NCI-H2107 (cell line): ENCODE measurements at regions not wholly inside any gene's neighbourhood (a gene's known extent, or its start where the extent isn't known, plus 50 kb on each side); places are given as distances from the start of the nearest gene placed in this dataset.

Experiments used
- DNase-seq: peaks from one replicate; lab custom pipeline; 2025; lab: John Stamatoyannopoulos, UW

DNA sequence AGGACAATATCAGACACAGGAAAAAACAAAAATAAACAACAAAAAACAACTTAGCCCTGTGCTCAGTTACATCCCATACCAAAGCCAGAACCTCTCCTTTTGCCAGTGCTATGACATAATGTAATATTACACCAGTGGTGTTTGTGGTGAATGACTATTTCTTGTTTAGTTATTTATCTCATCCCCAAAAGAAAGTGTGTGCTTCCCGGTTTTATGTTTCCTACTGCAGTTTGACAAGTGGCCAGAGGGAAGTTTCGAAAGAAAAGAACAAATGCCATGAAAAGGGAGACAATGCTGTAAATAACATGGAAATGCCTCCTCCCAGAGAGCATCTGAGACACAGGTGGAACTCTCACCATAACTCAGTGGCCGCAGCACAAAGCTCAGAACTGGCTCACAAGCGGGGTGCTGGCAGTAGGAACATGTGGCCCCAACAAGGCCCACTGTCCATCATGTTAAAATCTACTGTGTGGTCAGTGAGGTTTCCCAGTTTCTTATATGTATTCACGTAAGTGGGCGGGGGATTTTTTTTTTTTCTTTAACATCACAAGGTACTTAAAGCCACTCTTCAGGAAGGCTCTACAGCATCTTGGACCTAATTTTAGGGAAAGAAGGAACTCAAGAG lies 158.2 kb downstream of the BARHL2 start:
- DNase-seq = no peak

DNA sequence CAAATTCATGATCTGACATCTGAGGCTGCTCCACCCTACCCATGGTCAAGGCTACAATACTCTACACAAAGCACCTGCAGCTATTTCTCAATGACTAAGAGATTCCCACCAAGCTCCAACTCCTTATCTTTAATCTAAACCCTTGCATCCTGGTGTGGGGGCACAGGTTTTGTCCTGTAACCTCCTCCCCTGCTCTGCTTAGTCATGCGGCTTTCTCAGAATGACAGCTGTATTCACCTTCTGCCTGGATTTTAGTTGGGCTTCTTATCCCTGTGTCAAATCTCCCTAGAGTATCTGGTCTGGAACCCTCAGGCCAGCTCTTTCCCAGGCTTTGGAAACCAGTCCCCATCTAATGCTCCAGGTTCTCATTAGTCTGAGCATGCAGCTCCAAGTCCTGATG lies 159.0 kb downstream of the BARHL2 start:
- no peak for DNase-seq

DNA sequence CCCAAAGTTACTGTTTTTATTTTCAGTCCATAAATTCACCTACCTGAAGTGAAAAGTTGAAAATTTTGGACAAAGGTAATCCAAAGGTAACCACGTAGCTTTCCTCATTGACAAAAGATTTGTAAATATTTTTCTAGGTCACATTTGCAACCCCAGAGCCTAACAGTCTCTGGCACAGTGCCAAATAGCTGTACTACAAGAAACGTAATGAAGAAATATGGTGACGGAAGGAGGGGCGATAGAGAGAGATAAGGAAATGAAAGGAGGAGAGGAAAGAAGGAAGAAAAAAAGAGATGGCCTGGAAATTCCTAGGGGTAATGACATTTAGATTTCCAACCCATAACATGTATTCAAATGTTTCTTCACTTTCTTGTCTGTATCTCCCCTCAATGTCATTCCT lies 159.4 kb downstream of the BARHL2 start:
- no peak for DNase-seq

DNA sequence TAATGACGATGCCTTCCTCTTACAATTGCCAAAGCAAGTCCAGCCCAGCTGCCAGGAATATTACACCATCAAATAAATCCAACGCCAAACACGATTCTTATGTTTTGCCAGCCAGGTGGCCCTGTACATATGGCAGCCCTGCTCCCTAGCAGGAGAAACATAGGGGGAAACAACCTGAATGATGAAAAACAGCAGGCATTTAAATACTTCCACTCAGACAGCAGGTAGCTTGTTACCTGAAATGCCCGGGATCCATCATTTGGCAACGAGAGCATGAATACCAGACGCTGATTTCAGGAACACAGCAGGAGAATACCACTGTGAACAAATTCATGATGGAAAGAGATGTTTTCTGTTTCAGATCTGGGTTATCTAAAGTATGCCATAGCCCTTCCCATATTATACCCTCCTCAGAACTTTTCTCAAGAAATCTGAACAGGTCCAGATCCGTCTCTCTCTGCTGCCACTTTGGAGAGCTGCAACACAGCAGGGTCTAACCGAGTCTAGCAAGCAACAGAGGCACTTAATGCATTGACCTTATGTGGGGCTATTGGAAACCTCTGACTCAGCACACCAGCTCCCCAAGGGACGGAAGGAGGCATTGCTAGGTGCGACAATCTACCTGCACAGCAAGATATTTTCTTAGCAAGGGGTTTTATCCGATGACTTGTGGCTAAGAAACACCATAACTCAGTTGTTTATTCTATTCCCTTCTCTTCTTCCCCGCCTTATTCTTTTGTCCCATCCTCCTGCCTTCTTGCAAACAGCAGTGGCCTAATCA lies 166.3 kb downstream of the BARHL2 start:
- DNase-seq = no peak

DNA sequence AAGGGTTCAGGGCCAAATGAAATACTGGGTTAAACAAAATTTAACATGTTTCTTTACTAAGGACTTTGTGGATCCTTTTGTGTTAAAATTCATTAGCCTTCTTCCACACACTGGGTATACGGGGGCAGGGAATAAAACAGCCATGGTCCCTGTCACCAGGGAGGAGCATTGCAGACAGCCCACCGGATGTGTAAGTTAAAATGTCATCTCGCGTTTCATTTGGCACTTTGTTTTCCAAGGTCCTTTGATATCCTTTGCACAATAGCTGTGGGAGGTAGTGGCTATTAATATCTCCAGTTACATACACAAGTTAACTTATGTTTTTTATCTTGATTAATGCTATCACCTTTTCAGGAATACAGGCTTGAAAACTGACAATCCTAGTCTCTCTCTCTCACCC lies 172.7 kb downstream of the BARHL2 start:
- no peak for DNase-seq

DNA sequence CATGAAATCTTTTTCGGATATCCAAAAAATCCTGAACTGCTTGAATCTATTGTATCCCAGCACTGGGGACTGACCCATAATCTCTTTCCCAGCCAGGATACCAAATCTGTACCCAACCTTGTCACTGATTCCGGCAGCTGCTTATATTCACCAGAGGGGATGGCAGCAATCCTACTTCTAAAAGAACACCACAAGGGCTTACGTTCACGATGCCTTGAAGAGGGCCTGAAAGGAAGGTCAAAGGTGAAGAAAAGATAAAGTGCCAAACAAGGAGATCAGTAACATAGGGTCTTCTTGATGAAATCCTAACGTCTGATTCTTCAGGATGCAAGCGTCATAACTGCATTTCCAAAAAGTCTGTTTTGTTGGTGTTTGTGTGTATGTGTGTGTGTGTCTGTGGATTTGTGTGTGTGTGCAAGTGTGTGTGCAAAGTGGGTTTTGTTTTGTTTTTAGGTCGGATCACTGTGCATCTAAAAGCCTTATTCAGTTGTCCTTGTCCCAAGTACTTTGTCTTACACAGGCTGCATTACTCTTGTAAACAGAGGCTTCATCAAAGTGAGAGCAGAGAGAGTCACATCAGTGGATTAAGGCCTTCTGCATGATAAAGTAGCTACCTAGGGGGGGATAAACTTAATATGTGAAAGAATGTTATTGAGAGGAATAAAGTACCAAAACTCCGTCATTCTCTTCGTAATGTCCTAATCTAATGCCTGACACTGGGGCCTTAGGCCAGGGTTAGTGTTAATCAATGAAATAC lies 179.3 kb downstream of the BARHL2 start:
- DNase-seq = no peak

DNA sequence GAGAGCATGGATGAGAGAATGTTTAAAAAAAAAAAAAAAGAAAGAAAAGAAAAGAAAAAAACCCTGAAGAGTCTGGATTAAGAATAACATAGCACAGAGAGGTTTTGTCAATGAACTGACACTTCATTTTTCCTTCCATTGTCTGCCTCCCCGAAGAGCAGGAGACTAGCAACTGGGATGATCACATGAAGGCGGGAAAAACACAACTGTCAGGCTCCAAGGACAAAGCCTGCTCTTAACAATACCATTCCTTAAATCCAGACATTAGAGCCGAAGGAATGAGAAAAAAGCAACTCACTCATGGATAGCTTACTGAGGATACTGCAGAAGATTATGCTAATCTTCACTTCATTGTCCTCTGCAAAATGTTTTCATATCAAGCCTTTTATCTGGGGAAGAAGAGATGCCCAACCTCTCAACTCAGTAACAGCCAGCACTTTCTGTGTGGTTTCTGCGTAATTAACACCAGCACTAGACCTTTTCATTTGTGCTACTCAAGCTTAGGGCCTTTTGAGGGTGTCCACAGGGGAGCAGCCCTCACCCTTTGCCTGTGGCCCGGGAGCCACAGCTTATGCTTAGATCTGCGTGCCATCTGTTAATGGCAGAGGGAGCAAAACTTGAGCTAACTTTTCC lies 182.3 kb downstream of the BARHL2 start:
- DNase-seq = no peak

DNA sequence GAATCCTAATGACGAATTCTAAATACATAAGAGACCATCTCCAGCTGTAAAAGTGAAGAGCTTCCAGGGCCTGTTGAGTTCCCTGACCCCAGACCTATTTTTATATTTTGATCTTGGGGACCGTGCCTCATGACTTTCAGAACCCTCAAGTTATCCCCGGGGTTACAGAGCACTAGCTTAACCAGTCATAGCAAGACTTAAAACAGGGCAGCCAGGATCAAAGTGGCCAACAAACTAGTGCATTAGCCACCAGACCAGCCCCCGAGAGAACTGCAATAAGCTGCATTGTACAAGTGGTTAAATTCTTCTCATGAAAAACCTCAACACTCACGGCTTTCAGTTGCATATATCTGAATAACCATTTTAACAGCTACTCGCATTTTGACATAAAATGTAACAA lies 183.0 kb downstream of the BARHL2 start:
- no peak for DNase-seq

DNA sequence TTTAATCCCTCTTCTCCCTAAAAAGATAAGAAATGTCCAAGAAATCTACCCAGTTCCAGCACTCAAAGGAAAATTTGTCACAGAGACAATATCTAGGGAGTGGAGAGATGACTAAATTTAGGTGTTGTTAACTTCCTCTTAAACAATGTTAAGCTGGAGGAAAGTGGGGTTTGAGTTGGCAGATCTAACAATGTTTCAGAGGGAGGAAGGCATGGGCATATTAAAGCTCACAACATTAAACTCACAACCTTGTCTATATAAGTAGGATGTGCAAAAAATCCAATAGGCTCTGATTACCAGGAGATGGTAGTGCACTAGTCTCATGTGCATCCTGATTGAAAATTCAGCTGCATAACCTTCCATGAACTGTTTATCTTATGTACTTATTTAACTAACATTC lies 190.1 kb downstream of the BARHL2 start:
- no peak for DNase-seq

DNA sequence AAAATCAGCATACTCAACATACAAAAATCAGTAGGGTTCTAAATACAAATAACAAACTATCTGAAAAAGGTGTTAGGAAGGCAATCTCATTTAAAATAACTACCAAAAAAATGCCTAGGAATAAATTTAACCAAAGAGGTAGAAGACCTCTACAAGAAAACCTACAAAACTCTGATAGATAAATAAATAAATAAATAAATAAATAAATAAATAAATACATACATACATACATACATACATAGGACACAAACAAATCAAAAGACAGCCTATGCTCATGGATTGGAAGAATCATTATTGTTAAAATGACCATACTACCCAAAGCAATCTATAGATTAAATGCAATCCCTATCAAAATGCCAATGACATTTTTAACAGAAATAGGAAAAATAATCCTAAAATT lies 194.7 kb downstream of the BARHL2 start:
- DNase-seq = no peak

DNA sequence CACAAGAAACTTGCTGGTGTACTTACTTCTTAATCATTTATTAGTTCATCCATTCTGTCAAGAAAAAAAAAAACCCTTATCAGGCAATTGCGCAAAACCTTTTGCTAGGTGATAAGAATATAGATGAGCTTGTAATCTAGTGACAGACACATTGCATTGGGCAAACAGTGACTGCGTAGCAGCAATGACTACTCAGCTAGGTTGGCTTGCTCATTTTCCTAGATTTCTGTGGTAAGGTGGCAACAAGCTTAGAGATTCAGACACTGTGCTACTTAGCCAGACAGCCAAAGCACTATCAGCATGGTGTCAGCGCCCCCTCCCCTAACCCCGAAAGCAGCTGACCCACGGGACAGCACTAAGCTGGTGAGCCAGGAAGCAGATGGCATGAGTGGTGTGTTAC lies 203.1 kb downstream of the BARHL2 start:
- no peak for DNase-seq

DNA sequence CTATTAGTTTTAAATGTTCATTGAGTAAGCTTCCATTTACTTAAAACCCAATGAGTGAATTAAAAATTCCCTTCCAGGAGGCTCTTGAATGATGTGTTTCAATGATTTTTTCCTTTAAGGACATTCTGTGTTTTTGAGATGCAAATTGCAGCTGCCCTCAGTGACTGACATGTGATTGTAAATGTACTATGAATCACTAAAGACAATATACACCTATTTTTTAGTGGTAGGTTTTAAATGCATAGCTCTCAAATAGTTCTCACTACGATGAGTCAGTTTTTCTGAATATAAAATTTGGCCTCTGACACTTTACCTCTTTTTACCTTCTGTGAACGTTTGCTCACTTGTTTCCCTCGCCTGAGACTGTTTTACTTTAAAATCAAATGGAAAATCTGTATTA lies 204.7 kb downstream of the BARHL2 start:
- no peak for DNase-seq

DNA sequence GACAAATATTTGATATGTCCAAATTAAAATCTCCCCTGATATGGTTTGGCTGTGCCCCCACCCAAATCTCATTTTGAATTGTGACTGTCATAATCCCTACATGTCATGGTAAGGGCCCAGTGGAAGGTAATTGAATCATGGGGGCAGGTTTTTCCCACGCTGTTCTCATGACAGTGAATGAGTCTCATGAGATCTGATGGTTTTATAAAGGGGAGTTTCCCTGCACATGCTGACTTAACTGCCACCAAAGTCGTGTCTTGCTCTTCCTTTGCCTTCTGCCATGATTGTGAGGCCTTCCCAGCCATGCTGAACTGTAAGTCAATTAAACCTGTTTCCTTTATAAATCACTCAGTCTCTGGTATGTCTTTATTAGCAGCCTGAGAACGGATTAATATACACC lies 207.0 kb downstream of the BARHL2 start:
- DNase-seq = no peak

DNA sequence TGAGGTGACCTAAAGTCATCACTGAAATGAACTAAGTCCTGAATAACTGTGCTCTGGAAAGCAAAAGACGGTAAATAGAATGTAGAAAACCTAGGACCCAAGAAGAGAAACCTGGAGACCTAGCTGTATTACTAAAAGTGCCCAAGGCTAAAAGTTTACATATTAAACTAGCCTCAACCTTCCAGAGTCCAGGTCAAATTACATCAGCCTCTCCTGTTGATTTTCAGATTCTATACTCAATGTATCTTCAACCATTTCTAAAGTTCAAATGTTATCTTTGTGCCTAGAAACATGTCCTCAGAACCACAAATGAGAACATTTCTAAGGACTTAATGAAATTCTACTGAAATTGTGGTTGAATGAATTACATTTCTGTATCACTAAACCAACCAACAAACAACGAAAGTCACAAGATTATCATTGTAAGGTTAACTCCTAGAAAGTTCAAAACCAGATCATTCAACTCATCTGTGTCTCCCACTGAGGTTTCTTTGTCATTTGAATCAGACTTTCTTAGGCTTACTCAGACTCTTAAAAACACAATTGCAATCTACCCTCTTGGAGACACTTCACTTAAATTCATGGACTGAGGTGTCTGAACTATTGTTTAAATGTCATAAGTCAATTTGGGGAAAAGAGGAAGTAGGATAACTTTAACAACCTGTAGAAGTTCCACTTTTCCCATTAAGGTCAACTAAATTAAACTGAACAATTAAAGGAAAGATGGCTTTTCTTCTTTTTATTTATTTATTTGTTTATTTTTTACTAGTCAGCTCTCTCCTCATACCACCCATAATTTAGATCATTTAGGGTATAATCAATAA lies 207.7 kb downstream of the BARHL2 start:
- DNase-seq = no peak

DNA sequence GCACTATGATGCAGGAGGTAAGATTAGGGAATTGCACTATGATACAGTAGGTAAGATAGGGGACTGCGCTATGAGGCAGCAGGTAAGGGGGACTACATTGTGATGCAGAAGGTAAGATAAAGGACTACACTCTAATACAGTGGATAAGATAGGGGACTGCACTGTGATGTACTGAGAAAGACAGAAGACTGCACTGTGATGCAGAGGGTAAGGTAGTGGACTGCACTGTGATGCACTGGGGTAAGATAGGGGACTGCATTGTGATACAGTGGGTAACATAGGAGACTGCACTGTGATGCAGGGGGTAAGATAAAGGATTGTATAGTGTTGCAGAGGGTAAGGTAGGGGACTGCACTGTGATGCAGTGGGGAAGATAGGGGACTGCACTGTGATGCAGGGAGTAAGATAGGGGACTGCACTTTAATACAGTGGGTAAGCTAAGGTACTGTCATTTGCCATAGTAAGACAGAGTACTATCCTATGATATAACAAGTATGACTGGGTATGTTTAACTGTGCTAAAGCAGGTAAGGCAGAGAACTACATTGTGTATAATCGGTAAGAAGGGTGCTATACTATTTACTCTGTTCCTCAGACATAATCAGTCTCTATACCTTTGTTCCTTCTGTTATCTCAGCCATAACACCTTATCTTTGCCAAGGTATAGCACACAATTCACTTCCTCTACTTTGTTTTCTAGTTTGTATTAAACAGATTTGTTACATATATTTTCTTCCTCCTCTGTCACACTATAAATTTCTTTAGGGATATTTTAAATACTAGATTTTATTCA lies 208.5 kb downstream of the BARHL2 start:
- no peak for DNase-seq

DNA sequence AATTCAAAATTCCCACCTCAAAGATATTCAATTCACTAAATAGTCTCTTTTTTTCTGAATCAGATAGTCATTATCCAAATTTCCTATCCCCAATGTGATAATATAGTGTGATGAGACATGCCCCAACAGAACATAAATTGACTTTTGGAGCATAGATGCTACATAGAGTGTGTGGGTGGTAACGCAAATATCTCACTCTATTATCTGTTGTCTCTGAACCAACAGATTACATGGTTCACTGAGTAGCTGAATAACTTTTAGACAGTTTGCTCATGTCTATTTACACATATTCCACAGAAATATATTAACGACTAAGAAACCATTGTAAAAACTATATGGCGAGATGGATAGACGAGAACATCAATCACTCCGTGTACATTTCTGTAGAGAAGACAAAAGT lies 209.9 kb downstream of the BARHL2 start:
- DNase-seq = no peak

DNA sequence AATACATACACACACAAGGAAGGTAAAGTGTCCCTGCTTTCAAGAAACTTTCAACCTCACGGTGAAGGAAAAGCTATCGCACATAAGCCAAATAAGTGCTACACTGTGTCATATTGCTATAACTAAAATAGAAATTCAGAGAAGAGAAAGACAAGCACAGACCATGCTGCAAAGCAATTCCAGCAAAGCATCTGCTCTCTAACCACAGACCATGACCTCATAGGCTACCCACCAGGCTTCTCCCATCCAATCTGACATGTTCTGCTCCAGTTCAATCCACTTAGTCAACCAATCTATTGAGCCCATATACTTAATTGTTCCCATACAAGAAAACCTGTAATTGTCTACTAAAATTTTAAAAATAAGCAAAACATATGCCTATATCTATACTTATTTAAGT lies 211.3 kb downstream of the BARHL2 start:
- no peak for DNase-seq

DNA sequence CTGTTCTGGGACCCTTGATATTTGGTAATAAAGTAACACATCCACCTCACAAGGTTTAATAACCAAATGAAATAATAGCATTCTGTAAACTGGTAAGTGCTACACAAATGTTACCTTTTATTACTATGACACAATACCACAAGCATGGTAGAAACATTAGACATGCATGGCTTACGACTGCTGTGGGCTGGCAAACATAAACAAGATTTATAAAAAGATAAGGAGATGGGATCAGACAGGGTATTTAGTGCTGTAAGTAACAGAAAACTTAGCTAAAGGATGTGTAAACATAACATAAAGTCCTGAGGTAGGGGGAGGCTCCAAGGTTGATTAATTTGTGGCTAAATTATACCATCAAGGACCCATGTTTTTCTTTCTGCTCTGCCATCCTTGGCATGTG lies 212.6 kb downstream of the BARHL2 start:
- no peak for DNase-seq

DNA sequence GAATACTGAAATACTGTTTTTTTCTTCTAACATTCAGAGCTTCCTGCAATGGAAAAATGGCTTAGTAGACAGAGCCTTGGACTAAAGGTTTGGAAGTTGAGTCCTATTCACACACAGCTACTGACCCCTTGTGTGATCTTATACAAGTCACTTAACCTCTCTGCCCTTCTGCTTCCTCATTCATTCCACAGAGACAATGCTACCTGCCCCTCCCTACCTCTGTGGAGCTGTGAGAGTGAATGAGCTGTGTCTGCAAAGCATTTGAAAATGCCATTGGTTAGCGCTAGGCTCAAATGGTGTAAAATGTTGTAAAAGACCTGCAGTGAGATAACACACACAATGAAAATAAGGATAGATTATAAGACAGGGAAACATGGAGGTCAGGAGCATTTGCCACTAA lies 214.4 kb downstream of the BARHL2 start:
- no peak for DNase-seq

DNA sequence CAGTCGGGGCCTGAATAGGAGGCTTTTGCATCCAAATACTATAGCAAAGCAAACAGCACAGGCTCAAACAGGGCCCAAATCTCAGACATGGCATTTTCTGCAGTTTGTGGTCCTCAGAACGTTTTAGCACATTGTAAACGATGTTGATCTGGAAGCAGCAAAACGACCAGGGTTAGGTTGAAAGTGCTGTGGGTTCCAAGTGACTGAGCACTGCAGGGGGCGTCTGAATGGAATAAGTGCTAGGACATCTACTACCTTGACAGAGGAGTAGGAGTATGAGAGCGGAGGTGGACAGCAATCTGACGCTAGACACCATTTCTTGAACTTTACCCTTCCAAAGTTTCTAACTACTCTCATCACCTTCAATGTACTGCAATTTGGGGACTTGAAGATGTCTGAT lies 214.9 kb downstream of the BARHL2 start:
- no peak for DNase-seq

DNA sequence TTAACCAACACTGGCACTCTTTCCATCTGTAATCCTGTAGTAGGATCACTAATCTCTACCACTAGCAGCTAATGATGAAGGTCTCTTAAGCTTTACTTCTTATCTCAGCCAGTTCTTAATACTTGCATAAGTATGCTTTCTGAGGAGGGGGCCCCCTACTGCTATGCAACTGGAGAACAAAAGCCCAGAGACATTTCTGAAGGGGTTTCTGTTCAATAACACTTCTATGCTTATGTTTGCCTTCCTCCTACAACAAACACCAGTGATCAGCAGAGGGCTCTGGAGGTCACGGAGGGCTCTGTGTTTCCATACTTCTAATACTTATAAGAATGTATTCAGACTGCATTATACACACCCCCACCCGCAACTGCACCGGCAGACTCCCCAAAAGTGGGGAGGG lies 215.8 kb downstream of the BARHL2 start:
- no peak for DNase-seq
